B cell (primary cell): ENCODE measurements at regions not wholly inside any gene's neighbourhood (a gene's known extent, or its start where the extent isn't known, plus 50 kb on each side); places are given as distances from the start of the nearest gene placed in this dataset.

ENCODE experiments used
- ATAC-seq: fragments of 200-7000 bp; cut with Tn5 transposase; one replicate; pipeline ENCODE4 v1.10.0; 2021; ENCODE audit warnings: low read depth, mild to moderate bottlenecking, moderate number of reproducible peaks, moderate library complexity
- CTCF ChIA-PET: fragments of 350-600 bp; sonication (Branson Sonifier 250); formaldehyde crosslinking; loops from one replicate; lab custom pipeline; 2021; ENCODE audit warnings: antibody characterized with exemption, inconsistent platforms; lab: Charles Lee
- POLR2A ChIA-PET: fragments of 350-600 bp; sonication (Branson Sonifier 250); formaldehyde crosslinking; loops from one replicate; lab custom pipeline; 2021; ENCODE audit warnings: antibody characterized with exemption; lab: Charles Lee
- DNase-seq: peaks from one replicate; pipeline ENCODE4 v3.0.0; 2013
- H2AFZ ChIP-seq: 2 replicates; pipeline ENCODE4 v1.6.1; 2012; ENCODE audit warnings: mild to moderate bottlenecking, low read depth, low read length; ENCODE audit not compliant: insufficient read depth, poor library complexity, severe bottlenecking
- H3K27ac ChIP-seq, 2 donors: 1 replicate in 1 of 2; 2 replicates in 1 of 2; pipeline ENCODE4 v1.5.1; 2012 to 2013; ENCODE audit warnings: low read length in 2 of 2, mild to moderate bottlenecking in 2 of 2, moderate library complexity in 1 of 2
- H3K27me3 ChIP-seq, 4 experiments: fragments of 200-600 bp in 1 of 4; sonication (generic) in 1 of 4; replicated peaks in 1 of 4; 1 replicate in 2 of 4; 2 replicates in 2 of 4; pipeline versions ENCODE4 v1.6.1 to v1.7.0; 2013 to 2016; ENCODE audit warnings: low read length in 3 of 4, mild to moderate bottlenecking in 2 of 4, mixed read lengths in 1 of 4, moderate library complexity in 1 of 4; ENCODE audit not compliant: insufficient read depth in 4 of 4, control insufficient read depth in 3 of 4; ENCODE audit errors: control extremely low read depth in 1 of 4
- H3K36me3 ChIP-seq, 2 experiments: replicated peaks in 1 of 2; 1 replicate in 1 of 2; 2 replicates in 1 of 2; pipeline versions ENCODE4 v1.6.1 to v1.7.1; 2013; ENCODE audit warnings: low read length in 1 of 2; ENCODE audit not compliant: insufficient read depth in 2 of 2, control insufficient read depth in 1 of 2; ENCODE audit errors: control extremely low read depth in 1 of 2, extremely low read depth in 1 of 2
- H3K4me1 ChIP-seq, 2 donors: fragments of 200-600 bp in 1 of 2; sonication (generic) in 1 of 2; 1 replicate in 1 of 2; 2 replicates in 1 of 2; pipeline versions ENCODE4 v1.5.1 to v1.6.1; 2013 to 2017; ENCODE audit warnings: low read length in 2 of 2; ENCODE audit not compliant: control insufficient read depth in 2 of 2, insufficient read depth in 2 of 2
- H3K4me2 ChIP-seq: replicated peaks from 2 replicates; pipeline ENCODE3; 2012; ENCODE audit warnings: mild to moderate bottlenecking, low read depth, low read length; ENCODE audit not compliant: poor library complexity, severe bottlenecking
- H3K4me3 ChIP-seq, 5 experiments: fragments of 200-600 bp in 1 of 5; sonication (generic) in 1 of 5; 1 replicate in 3 of 5; 2 replicates in 2 of 5; pipeline versions ENCODE4 v1.5.1 to v1.7.0; 2011 to 2016; ENCODE audit warnings: low read length in 4 of 5, mild to moderate bottlenecking in 4 of 5, low read depth in 2 of 5, control low read depth in 1 of 5, moderate library complexity in 1 of 5; ENCODE audit not compliant: insufficient read depth in 1 of 5; ENCODE audit errors: control extremely low read depth in 1 of 5, extremely low read depth in 1 of 5
- H3K79me2 ChIP-seq: fragments of 200-600 bp; sonication (generic); one replicate; pipeline ENCODE4 v1.6.0; 2016; ENCODE audit warnings: low read length; ENCODE audit not compliant: control insufficient read depth, insufficient read depth
- H3K9ac ChIP-seq: fragments of 200-600 bp; sonication (generic); 2 replicates; pipeline ENCODE4 v1.6.1; 2017; ENCODE audit warnings: mild to moderate bottlenecking, low read length, moderate library complexity
- H3K9me3 ChIP-seq, 3 donors: one replicate each; pipeline versions ENCODE4 v1.6.1 to v1.7.1; 2013; ENCODE audit warnings: low read length in 2 of 3; ENCODE audit not compliant: control insufficient read depth in 2 of 3, insufficient read depth in 1 of 3; ENCODE audit errors: control extremely low read depth in 1 of 3
- H4K20me1 ChIP-seq: 2 replicates; pipeline ENCODE4 v1.6.0; 2012; ENCODE audit warnings: mild to moderate bottlenecking, low read length; ENCODE audit not compliant: insufficient read depth, control insufficient read depth, poor library complexity, severe bottlenecking
- H3K27ac Mint-ChIP-seq: one replicate; pipeline ENCODE4 v1.8.0; 2021; ENCODE audit warnings: mixed read lengths
- H3K27me3 Mint-ChIP-seq: one replicate; pipeline ENCODE4 v1.8.0; 2021; ENCODE audit warnings: mixed read lengths
- H3K4me1 Mint-ChIP-seq: one replicate; pipeline ENCODE4 v1.8.0; 2021; ENCODE audit warnings: mixed read lengths
- H3K4me3 Mint-ChIP-seq: one replicate; pipeline ENCODE4 v1.8.0; 2021; ENCODE audit warnings: mixed read lengths
- H3K9me3 Mint-ChIP-seq: one replicate; pipeline ENCODE4 v1.8.0; 2022; ENCODE audit warnings: mixed read lengths; ENCODE audit not compliant: insufficient read depth
- EZH2 ChIP-seq: IDR thresholded peaks from 2 replicates; pipeline ENCODE4 v1.6.1; 2012; ENCODE audit warnings: borderline replicate concordance, low read depth, mild to moderate bottlenecking, moderate library complexity, low read length; ENCODE audit not compliant: insufficient read depth, poor library complexity, severe bottlenecking
- WGBS: methylation state at CpG from one replicate; pipeline ENCODE4 v1.1.5; 2013; ENCODE audit warnings: missing lambda C conversion rate; ENCODE audit not compliant: insufficient coverage; 5-methylcytosine and 5-hydroxymethylcytosine counted together
- intact Hi-C: fragments of 100-400 bp; cut with micrococcal nuclease; formaldehyde crosslinking; loops from one replicate; pipeline ENCODE4 v1.10.0; 2022
- TF ChIP-seq, protein P1 (sequence below): fragments of 200-600 bp; IDR thresholded peaks from one replicate; pipeline ENCODE4 v1.8.0; 2022; ENCODE audit warnings: antibody characterized with exemption, mild to moderate bottlenecking

DNA sequence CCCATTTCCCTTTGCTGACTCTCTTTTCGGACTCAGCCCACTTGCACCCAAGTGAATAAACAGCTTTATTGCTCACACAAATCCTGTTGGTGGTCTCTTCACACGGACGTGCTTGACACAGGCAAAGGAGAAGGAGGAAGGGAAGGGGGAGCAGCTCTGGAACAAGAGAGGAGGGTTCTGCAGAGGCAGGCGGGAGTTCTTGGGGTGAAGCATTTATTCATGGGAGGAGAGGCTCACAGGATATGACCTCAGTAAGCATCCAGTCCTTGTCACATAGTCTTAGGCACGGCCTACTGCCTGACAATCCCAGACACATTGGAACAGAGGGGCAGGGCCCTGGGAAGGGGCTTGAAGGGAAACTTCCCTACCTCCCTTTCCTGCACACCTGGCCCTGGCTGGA is 171.7 kb upstream of the HS6ST1 start:
- H2AFZ ChIP-seq, result no peak overlapping the region
- no peak overlapping the region for H3K27ac ChIP-seq
- TF ChIP-seq, protein P1, sequence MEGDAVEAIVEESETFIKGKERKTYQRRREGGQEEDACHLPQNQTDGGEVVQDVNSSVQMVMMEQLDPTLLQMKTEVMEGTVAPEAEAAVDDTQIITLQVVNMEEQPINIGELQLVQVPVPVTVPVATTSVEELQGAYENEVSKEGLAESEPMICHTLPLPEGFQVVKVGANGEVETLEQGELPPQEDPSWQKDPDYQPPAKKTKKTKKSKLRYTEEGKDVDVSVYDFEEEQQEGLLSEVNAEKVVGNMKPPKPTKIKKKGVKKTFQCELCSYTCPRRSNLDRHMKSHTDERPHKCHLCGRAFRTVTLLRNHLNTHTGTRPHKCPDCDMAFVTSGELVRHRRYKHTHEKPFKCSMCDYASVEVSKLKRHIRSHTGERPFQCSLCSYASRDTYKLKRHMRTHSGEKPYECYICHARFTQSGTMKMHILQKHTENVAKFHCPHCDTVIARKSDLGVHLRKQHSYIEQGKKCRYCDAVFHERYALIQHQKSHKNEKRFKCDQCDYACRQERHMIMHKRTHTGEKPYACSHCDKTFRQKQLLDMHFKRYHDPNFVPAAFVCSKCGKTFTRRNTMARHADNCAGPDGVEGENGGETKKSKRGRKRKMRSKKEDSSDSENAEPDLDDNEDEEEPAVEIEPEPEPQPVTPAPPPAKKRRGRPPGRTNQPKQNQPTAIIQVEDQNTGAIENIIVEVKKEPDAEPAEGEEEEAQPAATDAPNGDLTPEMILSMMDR, result no peak
- TF ChIP-seq EZH2, result no peak
- Mint-ChIP-seq H3K4me3 (no peak overlapping the region), H3K27me3 (peaks cover 18% of the 10 kb centered on the region), H3K4me1 (no peaks in the 10 kb centered on the region), H3K27ac (no peak overlapping the region), H3K9me3 (peaks cover 3% of the 10 kb centered on the region)
- no peaks in the 10 kb centered on the region for H3K36me3 ChIP-seq
- no peaks in the 10 kb centered on the region for H4K20me1 ChIP-seq
- 33% methylated on average over 1 of the region's 5 CpGs for WGBS
- ATAC-seq, result no peak
- no peak overlapping the region for H3K9ac ChIP-seq
- DNase-seq, result no peak
- no peaks in the 10 kb centered on the region for H3K4me1 ChIP-seq
- no peak overlapping the region for H3K4me2 ChIP-seq
- ChIA-PET POLR2A (no interaction called here), CTCF (no interaction called here)
- H3K4me3 ChIP-seq, result no peak overlapping the region
- H3K79me2 ChIP-seq, result no peaks in the 10 kb centered on the region
- H3K27me3 ChIP-seq, result peaks cover 0 to 7% (median 0%) of the 10 kb centered on the region in 4 experiments
- intact Hi-C loops, result no loop called here
- peaks cover 0 to 16% (median 5%) of the 10 kb centered on the region in 3 donors for H3K9me3 ChIP-seq

DNA sequence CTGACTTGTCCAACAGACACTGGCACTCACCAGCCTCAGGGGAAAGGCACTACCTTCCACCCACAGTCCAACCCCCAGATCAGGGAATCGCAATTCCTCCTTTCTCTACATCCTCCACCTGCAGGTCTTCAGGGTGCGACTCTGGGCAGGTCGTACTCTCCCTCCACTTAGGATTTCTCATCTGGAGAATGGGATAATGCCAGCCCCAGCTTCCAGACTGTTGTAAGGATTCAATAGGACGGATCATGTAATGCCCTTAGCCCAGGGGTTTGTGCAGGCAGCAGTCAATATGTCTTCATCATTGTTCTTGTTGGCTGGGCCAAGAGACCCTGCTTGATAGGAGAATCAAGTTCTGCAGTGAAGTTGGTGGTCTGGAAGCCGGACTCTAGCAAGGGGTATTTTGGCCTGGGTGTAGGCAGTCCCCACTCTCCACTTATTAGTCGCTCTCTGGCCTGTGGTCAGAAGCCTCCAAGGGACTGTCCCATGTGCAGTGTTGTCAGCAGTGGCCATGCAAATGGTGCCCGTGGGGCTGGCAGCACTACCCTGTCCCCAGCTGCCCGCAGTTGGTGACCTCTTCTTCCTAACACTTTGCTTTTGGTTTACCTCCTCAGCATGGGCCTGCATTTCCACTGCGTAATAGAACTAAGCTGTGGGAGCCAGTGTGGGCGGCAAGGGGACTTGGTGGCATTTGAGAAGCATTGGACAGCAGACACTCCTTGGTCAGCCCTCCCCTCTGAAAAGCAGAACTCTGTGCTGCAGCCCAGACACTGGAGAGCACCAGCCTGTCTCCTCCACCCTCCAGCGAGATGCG is 172.4 kb upstream of the HS6ST1 start:
- POLR2A ChIA-PET, result no interaction called here
- Histone ChIP-seq H3K4me1 (no peaks in the 10 kb centered on the region), H3K27me3 (peaks cover 0 to 7% (median 0%) of the 10 kb centered on the region in 4 experiments), H3K4me2 (no peak overlapping the region), H3K9ac (no peak overlapping the region), H3K79me2 (no peaks in the 10 kb centered on the region), H3K27ac (no peak overlapping the region), H3K36me3 (no peaks in the 10 kb centered on the region), H2AFZ (no peak overlapping the region), H3K9me3 (peaks cover 0 to 16% (median 5%) of the 10 kb centered on the region in 3 donors), H4K20me1 (no peaks in the 10 kb centered on the region), H3K4me3 (no peak overlapping the region)
- H3K27ac Mint-ChIP-seq, result no peak overlapping the region
- H3K4me1 Mint-ChIP-seq, result no peaks in the 10 kb centered on the region
- ATAC-seq, result no peak
- peaks cover 18% of the 10 kb centered on the region for H3K27me3 Mint-ChIP-seq
- no peak for TF ChIP-seq EZH2
- TF ChIP-seq, protein P1, result no peak
- H3K9me3 Mint-ChIP-seq, result peaks cover 3% of the 10 kb centered on the region
- CTCF ChIA-PET, result no interaction called here
- intact Hi-C loops, result no loop called here
- no peak overlapping the region for H3K4me3 Mint-ChIP-seq
- WGBS, result 94% methylated on average over 10 of the region's 12 CpGs
- DNase-seq, result no peak
